Bronchial epithelial cell (primary cell): ENCODE measurements at regions not wholly inside any gene's neighbourhood (a gene's known extent, or its start where the extent isn't known, plus 50 kb on each side); places are given as distances from the start of the nearest gene placed in this dataset.
A peak's percentile ranks its signal among the peaks of the same experiment; 100 is the strongest.

Source experiments
- DNase-seq: peaks from one replicate; pipeline ENCODE4 v3.0.0-alpha.2; 2010; ENCODE audit warnings: low read depth
- FAIRE-seq: peaks from 2 replicates; lab custom pipeline; 2011; peaks lifted over from hg19 to GRCh38; lab: Jason Lieb, UNC
- H3K27me3 ChIP-seq: 2 replicates; pipeline ENCODE4 v1.5.1; 2011; ENCODE audit warnings: low read length; ENCODE audit not compliant: control insufficient read depth, insufficient read depth
- H3K36me3 ChIP-seq: 2 replicates; pipeline ENCODE4 v1.5.1; 2011; ENCODE audit warnings: low read length; ENCODE audit not compliant: control insufficient read depth, insufficient read depth
- H3K4me3 ChIP-seq: 2 replicates; pipeline ENCODE4 v1.5.1; 2011; ENCODE audit warnings: mild to moderate bottlenecking, low read depth, low read length, control low read depth
- CTCF ChIP-seq: IDR thresholded peaks from 2 replicates; pipeline ENCODE4 v1.5.1; 2011; ENCODE audit warnings: mild to moderate bottlenecking, moderate library complexity, low read length, control low read depth, inconsistent platforms; ENCODE audit not compliant: insufficient read depth, severe bottlenecking

- TF ChIP-seq CTCF, result no peak
- no peak for FAIRE-seq
- Histone ChIP-seq H3K27me3 (no peaks in the 10 kb centered on the region), H3K4me3 (no peak overlapping the region), H3K36me3 (peaks cover 2% of the 10 kb centered on the region)
- DNase-seq, result no peak
These were observed 68.9 kb downstream of the PEX11G start for GRCh38 chr19:7419777-7420439.

GRCh38 chr19:7421941-7422744, 66.7 kb downstream of the PEX11G start:
- no peak for TF ChIP-seq CTCF
- DNase-seq, result peak; percentile 65
- Histone ChIP-seq H3K27me3 (no peaks in the 10 kb centered on the region), H3K4me3 (no peak overlapping the region), H3K36me3 (peaks cover 7% of the 10 kb centered on the region)
- FAIRE-seq, result no peak
